ENCODE measurements at regions not wholly inside any gene's neighbourhood (a gene's known extent, or its start where the extent isn't known, plus 50 kb on each side); places are given as distances from the start of the nearest gene placed in this dataset.

DNA sequence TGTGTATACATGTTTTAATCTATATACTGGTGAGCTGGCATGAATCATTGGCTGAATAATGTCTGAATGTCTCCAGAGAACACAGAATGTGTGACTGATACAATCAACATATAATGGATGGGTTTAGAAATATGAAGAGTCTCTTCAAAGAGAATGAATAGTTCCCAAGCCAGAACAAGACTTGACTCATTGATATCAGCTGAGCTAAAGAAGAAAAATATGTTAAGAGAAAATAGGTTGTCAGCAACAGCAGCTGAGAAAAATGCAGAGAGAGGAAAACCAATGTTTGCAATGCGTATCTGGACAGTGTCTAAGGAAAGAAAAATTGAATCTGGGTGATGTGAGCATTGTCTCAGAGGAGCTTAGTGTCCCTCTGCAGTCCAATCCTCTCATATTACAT lies 1281.8 kb upstream of the TENM4 start:
- Mint-ChIP-seq H3K4me3 (no peak overlapping the region), H3K27ac (no peak overlapping the region), H3K4me1 (ENCODE audit: low read depth) (no peaks in the 10 kb centered on the region), H3K27me3 (no peaks in the 10 kb centered on the region), H3K36me3 (ENCODE audit: low read depth) (no peaks in the 10 kb centered on the region), H3K9me3 (peaks cover 1% of the 10 kb centered on the region)
- intact Hi-C loops (cut with micrococcal nuclease), result no loop called here
- TF ChIP-seq CTCF (IDR thresholded peaks at IDR 0.05), result no peak
- CTCF ChIA-PET, result no interaction called here
- POLR2A ChIA-PET, result no interaction called here
- no peak for ATAC-seq
- no peak for DNase-seq

- H3K36me3 Mint-ChIP-seq (ENCODE audit: low read depth), result no peaks in the 10 kb centered on the region
- H3K27me3 Mint-ChIP-seq, result no peaks in the 10 kb centered on the region
- H3K27ac Mint-ChIP-seq, result no peak overlapping the region
- ATAC-seq (no peak), DNase-seq (no peak)
- peaks cover 3% of the 10 kb centered on the region for H3K9me3 Mint-ChIP-seq
- TF ChIP-seq CTCF (IDR thresholded peaks at IDR 0.05), result no peak
- ChIA-PET CTCF (no interaction called here), POLR2A (no interaction called here)
- H3K4me1 Mint-ChIP-seq (ENCODE audit: low read depth), result no peaks in the 10 kb centered on the region
- intact Hi-C loops (cut with micrococcal nuclease), result no loop called here
- H3K4me3 Mint-ChIP-seq, result no peak overlapping the region
Observed at GRCh38 chr11:80720295-80720694, 1279.5 kb upstream of the TENM4 start.

GRCh38 chr11:80719292-80719646 lies 1278.4 kb upstream of the TENM4 start:
- DNase-seq, result no peak
- ChIA-PET POLR2A (no interaction called here), CTCF (no interaction called here)
- no peaks in the 10 kb centered on the region for H3K36me3 Mint-ChIP-seq (ENCODE audit: low read depth)
- ATAC-seq, result no peak
- peaks cover 5% of the 10 kb centered on the region for H3K9me3 Mint-ChIP-seq
- no peak overlapping the region for H3K27ac Mint-ChIP-seq
- H3K4me1 Mint-ChIP-seq (ENCODE audit: low read depth), result no peaks in the 10 kb centered on the region
- TF ChIP-seq CTCF (IDR thresholded peaks at IDR 0.05), result no peak
- no peak overlapping the region for H3K4me3 Mint-ChIP-seq
- intact Hi-C loops (cut with micrococcal nuclease), result no loop called here
- no peaks in the 10 kb centered on the region for H3K27me3 Mint-ChIP-seq

DNA sequence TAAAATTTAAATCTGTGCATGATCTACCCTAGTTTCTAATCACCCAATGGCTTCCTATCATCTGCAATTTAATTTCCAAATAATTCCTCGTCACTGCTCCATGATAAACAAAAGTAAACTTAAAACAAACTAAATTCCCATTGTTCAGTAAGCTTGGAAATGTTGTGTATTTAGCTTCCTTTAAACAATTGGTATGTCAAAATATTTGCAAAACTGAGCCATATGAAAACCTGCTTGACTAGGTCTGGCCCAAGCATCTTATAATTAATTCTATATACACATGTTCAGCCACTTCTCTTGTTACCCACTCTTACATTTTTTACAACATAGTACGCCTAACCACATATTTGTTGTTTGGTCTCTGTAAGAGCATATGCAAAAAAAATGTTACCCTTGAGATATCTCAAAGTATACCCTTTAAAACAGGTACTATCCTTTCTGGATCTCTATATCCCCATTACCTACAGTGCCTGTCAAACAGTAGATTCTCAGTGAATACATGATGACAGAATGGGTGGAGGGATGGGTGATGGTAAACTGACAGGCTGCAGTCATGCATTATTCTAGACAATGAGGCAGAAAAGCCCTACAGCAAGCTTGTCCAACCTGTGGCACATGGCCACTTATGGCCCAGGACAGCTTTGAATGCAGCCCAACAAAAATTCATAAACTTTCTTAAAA lies 1277.9 kb upstream of the TENM4 start:
- peaks cover 6% of the 10 kb centered on the region for H3K9me3 Mint-ChIP-seq
- no peaks in the 10 kb centered on the region for H3K27me3 Mint-ChIP-seq
- H3K36me3 Mint-ChIP-seq (ENCODE audit: low read depth), result no peaks in the 10 kb centered on the region
- intact Hi-C loops (cut with micrococcal nuclease), result no loop called here
- ChIA-PET POLR2A (no interaction called here), CTCF (no interaction called here)
- DNase-seq (no peak), ATAC-seq (no peak)
- no peak overlapping the region for H3K27ac Mint-ChIP-seq
- no peaks in the 10 kb centered on the region for H3K4me1 Mint-ChIP-seq (ENCODE audit: low read depth)
- TF ChIP-seq CTCF (IDR thresholded peaks at IDR 0.05), result no peak
- H3K4me3 Mint-ChIP-seq, result no peak overlapping the region

DNA sequence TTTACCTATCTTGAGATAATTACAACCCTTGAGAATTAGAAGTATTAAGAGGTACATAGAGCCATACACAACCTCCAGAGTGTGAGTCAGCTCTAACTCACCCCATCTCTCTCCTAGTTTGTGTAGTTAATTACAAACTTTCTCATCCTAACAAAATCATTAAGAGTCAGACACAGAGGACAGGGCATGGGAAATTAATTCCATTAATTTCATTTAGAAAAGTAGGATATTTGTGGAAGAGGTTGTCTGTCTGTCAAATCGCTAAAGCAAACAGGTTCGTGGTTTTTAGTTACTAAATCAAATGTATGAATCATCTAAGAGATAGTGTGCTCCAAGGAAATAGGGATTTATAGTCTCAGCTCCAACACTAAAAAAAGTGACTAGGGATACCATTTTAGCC lies 1261.4 kb upstream of the TENM4 start:
- DNase-seq (no peak), ATAC-seq (no peak)
- CTCF ChIA-PET, result no interaction called here
- TF ChIP-seq CTCF (IDR thresholded peaks at IDR 0.05), result no peak
- no peaks in the 10 kb centered on the region for H3K4me1 Mint-ChIP-seq (ENCODE audit: low read depth)
- POLR2A ChIA-PET, result no interaction called here
- H3K9me3 Mint-ChIP-seq, result peaks cover 8% of the 10 kb centered on the region
- H3K27ac Mint-ChIP-seq, result no peak overlapping the region
- H3K4me3 Mint-ChIP-seq, result no peak overlapping the region
- intact Hi-C loops (cut with micrococcal nuclease), result no loop called here
- no peaks in the 10 kb centered on the region for H3K27me3 Mint-ChIP-seq
- no peaks in the 10 kb centered on the region for H3K36me3 Mint-ChIP-seq (ENCODE audit: low read depth)
